ENCODE measurements at regions not wholly inside any gene's neighbourhood (a gene's known extent, or its start where the extent isn't known, plus 50 kb on each side); places are given as distances from the start of the nearest gene placed in this dataset.

DNA sequence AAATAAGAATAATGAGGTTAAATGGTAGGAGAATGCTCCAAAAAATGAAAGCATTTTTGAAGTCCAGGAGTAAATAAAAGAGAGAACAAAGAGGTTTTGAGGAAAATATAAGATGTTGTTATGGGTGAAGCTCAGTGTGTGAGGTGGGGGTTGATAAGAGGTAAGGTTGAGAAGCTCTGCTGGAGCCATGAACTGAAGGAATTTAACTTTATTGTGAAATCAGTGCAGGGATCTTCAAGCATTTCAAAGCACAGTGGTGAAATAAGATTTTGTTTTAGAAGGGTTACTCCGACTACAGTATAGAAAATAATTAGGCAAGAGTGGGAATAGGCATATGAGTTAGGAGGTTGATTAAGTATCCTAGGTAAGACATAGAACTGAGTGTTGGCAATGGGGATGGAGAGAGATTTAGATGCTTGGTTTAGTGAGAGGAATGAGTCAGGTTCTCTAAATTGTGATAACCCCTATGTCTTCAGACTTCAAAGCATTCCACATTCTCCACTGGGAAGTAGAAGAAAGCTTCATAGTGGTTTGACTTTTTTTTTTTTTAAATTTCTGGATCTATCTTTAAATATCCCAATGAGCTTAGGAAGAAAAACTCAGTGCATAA, 403.2 kb downstream of the AASDHPPT start:
- TF ChIP-seq, protein P1, sequence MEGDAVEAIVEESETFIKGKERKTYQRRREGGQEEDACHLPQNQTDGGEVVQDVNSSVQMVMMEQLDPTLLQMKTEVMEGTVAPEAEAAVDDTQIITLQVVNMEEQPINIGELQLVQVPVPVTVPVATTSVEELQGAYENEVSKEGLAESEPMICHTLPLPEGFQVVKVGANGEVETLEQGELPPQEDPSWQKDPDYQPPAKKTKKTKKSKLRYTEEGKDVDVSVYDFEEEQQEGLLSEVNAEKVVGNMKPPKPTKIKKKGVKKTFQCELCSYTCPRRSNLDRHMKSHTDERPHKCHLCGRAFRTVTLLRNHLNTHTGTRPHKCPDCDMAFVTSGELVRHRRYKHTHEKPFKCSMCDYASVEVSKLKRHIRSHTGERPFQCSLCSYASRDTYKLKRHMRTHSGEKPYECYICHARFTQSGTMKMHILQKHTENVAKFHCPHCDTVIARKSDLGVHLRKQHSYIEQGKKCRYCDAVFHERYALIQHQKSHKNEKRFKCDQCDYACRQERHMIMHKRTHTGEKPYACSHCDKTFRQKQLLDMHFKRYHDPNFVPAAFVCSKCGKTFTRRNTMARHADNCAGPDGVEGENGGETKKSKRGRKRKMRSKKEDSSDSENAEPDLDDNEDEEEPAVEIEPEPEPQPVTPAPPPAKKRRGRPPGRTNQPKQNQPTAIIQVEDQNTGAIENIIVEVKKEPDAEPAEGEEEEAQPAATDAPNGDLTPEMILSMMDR (IDR thresholded peaks at IDR 0.05) = no peak
- TF ChIP-seq POLR2A (IDR thresholded peaks at IDR 0.05) = no peak
